ENCODE measurements at regions not wholly inside any gene's neighbourhood (a gene's known extent, or its start where the extent isn't known, plus 50 kb on each side); places are given as distances from the start of the nearest gene placed in this dataset.

- TF ChIP-seq CTCF (IDR thresholded peaks at IDR 0.05) = no peak
- TF ChIP-seq POLR2A (IDR thresholded peaks at IDR 0.05) = no peak
Measured at GRCh38 chr1:83588140-83588539, 410.8 kb downstream of the TTLL7 start.

Measured in uterus (tissue), 2 donors.